Upper lobe of left lung (tissue), 6 donors: ENCODE measurements at regions not wholly inside any gene's neighbourhood (a gene's known extent, or its start where the extent isn't known, plus 50 kb on each side); places are given as distances from the start of the nearest gene placed in this dataset.

Source experiments
- ATAC-seq, 2 donors: fragments of 200-7000 bp; cut with Tn5 transposase; one replicate each; pipeline ENCODE4 v1.9.1; 2022; ENCODE audit warnings: mild to moderate bottlenecking in 2 of 2, moderate library complexity in 2 of 2; ENCODE audit not compliant: low FRiP score in 2 of 2
- DNase-seq, 2 donors: peaks; one replicate each; pipeline ENCODE4 v3.0.0-alpha.2; 2019 to 2020
- H3K27ac ChIP-seq, 4 donors: fragments of 200-600 bp; sonication (generic); one replicate each; pipeline ENCODE4 v1.5.1; 2016 to 2019
- H3K27me3 ChIP-seq, 4 donors: fragments of 200-600 bp; sonication (generic); one replicate each; pipeline ENCODE4 v1.5.1; 2017 to 2019
- H3K36me3 ChIP-seq, 4 donors: fragments of 200-600 bp; sonication (generic); one replicate each; pipeline ENCODE4 v1.5.1; 2016 to 2019
- H3K4me1 ChIP-seq, 4 donors: fragments of 200-600 bp; sonication (generic); one replicate each; pipeline ENCODE4 v1.5.1; 2018 to 2019
- H3K4me3 ChIP-seq, 4 donors: fragments of 200-600 bp; sonication (generic); one replicate each; pipeline ENCODE4 v1.5.1; 2017 to 2019; ENCODE audit warnings: mild to moderate bottlenecking in 2 of 4, moderate library complexity in 1 of 4
- H3K9me3 ChIP-seq, 4 donors: fragments of 200-600 bp; sonication (generic); one replicate each; pipeline ENCODE4 v1.5.1; 2018 to 2019
- CTCF ChIP-seq, 6 experiments: fragments of 450-650 bp in 4 of 6; fragments of 200-600 bp in 2 of 6; sonication (generic) in 2 of 6; IDR thresholded peaks; one replicate each; pipeline ENCODE4 v1.5.1; 2016 to 2019; ENCODE audit warnings: antibody characterized with exemption in 6 of 6
- EP300 ChIP-seq, 4 donors: sonication (generic); formaldehyde crosslinking; IDR thresholded peaks; one replicate each; pipeline ENCODE4 v1.5.1; 2017; ENCODE audit warnings: antibody characterized with exemption in 4 of 4, control low read depth in 2 of 4
- POLR2A ChIP-seq, 4 donors: fragments of 450-650 bp; IDR thresholded peaks; one replicate each; pipeline ENCODE4 v1.5.1; 2016 to 2017; ENCODE audit warnings: antibody characterized with exemption in 4 of 4, mild to moderate bottlenecking in 2 of 4
- POLR2AphosphoS5 ChIP-seq, 2 donors: sonication (generic); formaldehyde crosslinking; IDR thresholded peaks; one replicate each; pipeline ENCODE4 v1.5.1; 2017; ENCODE audit warnings: antibody characterized with exemption in 2 of 2
- WGBS, 2 donors: methylation state at CpG; one replicate each; pipeline ENCODE4 v1.1.5; 2017 to 2018; 5-methylcytosine and 5-hydroxymethylcytosine counted together
- donor health status: DM: no; HTN: no; CAD: no; lungs with moderate emphysema.
- donor health status: DM: no; HTN: yes; CAD: no; lungs with severe emphysema.

GRCh38 chr10:9596368-9596920 is 1421.2 kb upstream of the CELF2 start:
- 69 to 70% methylated on average over 5 of the region's 5 CpGs for WGBS, 2 donors
- no peak for ATAC-seq
- no peak overlapping the region for H3K4me3 ChIP-seq

GRCh38 chr10:9602998-9603397 is 1414.7 kb upstream of the CELF2 start:
- TF ChIP-seq EP300 (IDR thresholded peaks at IDR 0.05) (no peak), POLR2A (IDR thresholded peaks at IDR 0.05) (no peak), CTCF (IDR thresholded peaks at IDR 0.05) (no peak), POLR2AphosphoS5 (IDR thresholded peaks at IDR 0.05) (no peak)
- no peak overlapping the region for H3K27ac ChIP-seq
- H3K27me3 ChIP-seq = no peaks in the 10 kb centered on the region
- no peaks in the 10 kb centered on the region for H3K9me3 ChIP-seq
- no peak overlapping the region for H3K4me3 ChIP-seq
- no peaks in the 10 kb centered on the region for H3K36me3 ChIP-seq
- 54 to 57% methylated on average over 8 to 9 of the region's 9 CpGs for WGBS, 2 donors
- ATAC-seq (no peak), DNase-seq (peak in 1 of 2 donors; percentile 24)
- H3K4me1 ChIP-seq = no peaks in the 10 kb centered on the region

More at GRCh38 chr10:9596368-9596920, 1421.2 kb upstream of the CELF2 start:
- Histone ChIP-seq H3K36me3 (no peaks in the 10 kb centered on the region), H3K4me1 (no peaks in the 10 kb centered on the region), H3K27ac (no peak overlapping the region), H3K9me3 (no peaks in the 10 kb centered on the region), H3K27me3 (no peaks in the 10 kb centered on the region)
- TF ChIP-seq CTCF (IDR thresholded peaks at IDR 0.05) (no peak), EP300 (IDR thresholded peaks at IDR 0.05) (no peak), POLR2A (IDR thresholded peaks at IDR 0.05) (no peak), POLR2AphosphoS5 (IDR thresholded peaks at IDR 0.05) (no peak)
- DNase-seq = no peak

- Histone ChIP-seq H3K36me3 (no peaks in the 10 kb centered on the region), H3K9me3 (no peaks in the 10 kb centered on the region), H3K27ac (no peak overlapping the region), H3K27me3 (no peaks in the 10 kb centered on the region), H3K4me3 (no peak overlapping the region), H3K4me1 (no peaks in the 10 kb centered on the region)
- TF ChIP-seq POLR2AphosphoS5 (IDR thresholded peaks at IDR 0.05) (no peak), EP300 (IDR thresholded peaks at IDR 0.05) (no peak), CTCF (IDR thresholded peaks at IDR 0.05) (no peak), POLR2A (IDR thresholded peaks at IDR 0.05) (no peak)
- 78 to 85% methylated on average over 2 of the region's 2 CpGs for WGBS, 2 donors
- no peak for ATAC-seq
- DNase-seq = no peak
These were observed 1413.7 kb upstream of the CELF2 start for GRCh38 chr10:9603972-9604371.

GRCh38 chr10:9605231-9605630 is 1412.4 kb upstream of the CELF2 start:
- ATAC-seq (no peak), DNase-seq (no peak)
- Histone ChIP-seq H3K27ac (no peak overlapping the region), H3K4me1 (no peaks in the 10 kb centered on the region), H3K4me3 (no peak overlapping the region), H3K27me3 (no peaks in the 10 kb centered on the region), H3K36me3 (no peaks in the 10 kb centered on the region), H3K9me3 (no peaks in the 10 kb centered on the region)
- WGBS, 2 donors = 69 to 79% methylated on average over 2 of the region's 2 CpGs
- TF ChIP-seq CTCF (IDR thresholded peaks at IDR 0.05) (no peak), POLR2A (IDR thresholded peaks at IDR 0.05) (no peak), EP300 (IDR thresholded peaks at IDR 0.05) (no peak), POLR2AphosphoS5 (IDR thresholded peaks at IDR 0.05) (no peak)

GRCh38 chr10:9608602-9609001 is 1409.1 kb upstream of the CELF2 start:
- H3K36me3 ChIP-seq = no peaks in the 10 kb centered on the region
- H3K27me3 ChIP-seq = no peaks in the 10 kb centered on the region
- TF ChIP-seq CTCF (IDR thresholded peaks at IDR 0.05) (peak in 1 of 6 experiments; percentile 17), EP300 (IDR thresholded peaks at IDR 0.05) (no peak), POLR2A (IDR thresholded peaks at IDR 0.05) (no peak)
- no peak overlapping the region for H3K27ac ChIP-seq
- ATAC-seq = no peak
- no peaks in the 10 kb centered on the region for H3K4me1 ChIP-seq
- DNase-seq = no peak
- no peaks in the 10 kb centered on the region for H3K9me3 ChIP-seq
- no peak overlapping the region for H3K4me3 ChIP-seq
